ENCODE measurements at regions not wholly inside any gene's neighbourhood (a gene's known extent, or its start where the extent isn't known, plus 50 kb on each side); places are given as distances from the start of the nearest gene placed in this dataset.
"Not testable (repeated sequence)": the region's sequence is repeated elsewhere in the genome, so short reads cannot be mapped to it uniquely, and the experiment has no call there.

DNA sequence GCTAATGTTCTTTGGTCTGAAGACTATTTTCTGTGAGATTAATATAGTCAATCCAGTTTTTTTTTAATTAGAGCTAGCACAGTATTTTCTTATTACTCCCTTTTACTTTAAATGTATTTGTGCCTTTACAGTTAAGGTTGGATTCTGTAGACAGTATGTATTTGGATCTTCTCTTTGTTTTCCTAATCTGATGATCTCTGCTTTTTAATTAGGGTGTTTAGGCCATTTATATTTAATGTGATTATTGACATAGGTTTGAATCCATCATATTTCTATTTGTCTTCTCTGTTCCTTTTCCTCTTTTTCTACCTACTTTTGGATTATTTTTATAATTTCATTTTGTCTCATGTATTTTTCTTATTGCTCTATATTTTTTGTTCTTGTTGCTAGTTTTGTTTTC is 437.7 kb downstream of the CPS1 start:
- Mint-ChIP-seq H3K9me3 (peaks cover 9 to 16% (median 10%) of the 10 kb centered on the region in 3 donors), H3K27ac (no peak overlapping the region), H3K4me3 (no peak overlapping the region), H3K36me3 (no peaks in the 10 kb centered on the region), H3K27me3 (no peaks in the 10 kb centered on the region), H3K4me1 (no peaks in the 10 kb centered on the region)
- CTCF ChIA-PET = no interaction called here
- H3K4me3 ChIP-seq (ENCODE audit: control insufficient read depth in 1 of 2, extremely low read depth in 1 of 2, low read length in 1 of 2) = no peak overlapping the region
- no peak for DNase-seq
- no peaks in the 10 kb centered on the region for H3K4me1 ChIP-seq (ENCODE audit: control insufficient read depth in 1 of 2, extremely low read depth in 1 of 2, insufficient read depth in 2 of 2, low read length in 2 of 2)
- POLR2A ChIA-PET = no interaction called here
- H3K36me3 ChIP-seq (ENCODE audit: control insufficient read depth in 2 of 2, extremely low read depth in 1 of 2, insufficient read depth in 1 of 2, low read length in 1 of 2) = no peaks in the 10 kb centered on the region
- no peak overlapping the region for H3K27ac ChIP-seq (ENCODE audit: low read length)
- no peaks in the 10 kb centered on the region for H3K9me3 ChIP-seq
- no peak for ATAC-seq (replicated peaks in 1 of 4)
- H3K27me3 ChIP-seq (replicated peaks in 1 of 2; ENCODE audit: control insufficient read depth in 2 of 2, extremely low read depth in 1 of 2, insufficient read depth in 2 of 2, low read length in 1 of 2) = no peaks in the 10 kb centered on the region

GRCh38 chr2:210997373-210997772 is 441.0 kb downstream of the CPS1 start:
- Mint-ChIP-seq H3K36me3 (no peaks in the 10 kb centered on the region), H3K27ac (no peak overlapping the region), H3K27me3 (no peaks in the 10 kb centered on the region), H3K4me3 (no peak overlapping the region), H3K9me3 (peaks cover 8 to 20% (median 10%) of the 10 kb centered on the region in 3 donors), H3K4me1 (no peaks in the 10 kb centered on the region)
- no peaks in the 10 kb centered on the region for H3K36me3 ChIP-seq (ENCODE audit: control insufficient read depth in 2 of 2, extremely low read depth in 1 of 2, insufficient read depth in 1 of 2, low read length in 1 of 2)
- ChIA-PET POLR2A (no interaction called here), CTCF (no interaction called here)
- no peak overlapping the region for H3K4me3 ChIP-seq (ENCODE audit: control insufficient read depth in 1 of 2, extremely low read depth in 1 of 2, low read length in 1 of 2)
- no peaks in the 10 kb centered on the region for H3K4me1 ChIP-seq (ENCODE audit: control insufficient read depth in 1 of 2, extremely low read depth in 1 of 2, insufficient read depth in 2 of 2, low read length in 2 of 2)
- H3K27ac ChIP-seq (ENCODE audit: low read length) = no peak overlapping the region
- H3K9me3 ChIP-seq = no peaks in the 10 kb centered on the region
- no peak for DNase-seq
- H3K27me3 ChIP-seq (replicated peaks in 1 of 2; ENCODE audit: control insufficient read depth in 2 of 2, extremely low read depth in 1 of 2, insufficient read depth in 2 of 2, low read length in 1 of 2) = no peaks in the 10 kb centered on the region
- ATAC-seq (replicated peaks in 1 of 4) = no peak

GRCh38 chr2:210998334-210998733 is 441.9 kb downstream of the CPS1 start:
- no peak overlapping the region for H3K4me3 Mint-ChIP-seq
- no peaks in the 10 kb centered on the region for H3K9me3 ChIP-seq
- H3K36me3 Mint-ChIP-seq = no peaks in the 10 kb centered on the region
- no CpG with 5 or more reads among the region's 2 CpGs for WGBS (ENCODE audit: insufficient coverage)
- H3K36me3 ChIP-seq (ENCODE audit: control insufficient read depth in 2 of 2, extremely low read depth in 1 of 2, insufficient read depth in 1 of 2, low read length in 1 of 2) = no peaks in the 10 kb centered on the region
- ATAC-seq (replicated peaks in 1 of 4) (no peak), DNase-seq (no peak)
- no peaks in the 10 kb centered on the region for H3K27me3 Mint-ChIP-seq
- ChIA-PET CTCF (no interaction called here), POLR2A (no interaction called here)
- H3K9me3 Mint-ChIP-seq = peaks cover 3 to 20% (median 7%) of the 10 kb centered on the region in 3 donors
- H3K4me3 ChIP-seq (ENCODE audit: control insufficient read depth in 1 of 2, extremely low read depth in 1 of 2, low read length in 1 of 2) = no peak overlapping the region
- no peak overlapping the region for H3K27ac ChIP-seq (ENCODE audit: low read length)
- no peaks in the 10 kb centered on the region for H3K4me1 Mint-ChIP-seq
- H3K27me3 ChIP-seq (replicated peaks in 1 of 2; ENCODE audit: control insufficient read depth in 2 of 2, extremely low read depth in 1 of 2, insufficient read depth in 2 of 2, low read length in 1 of 2) = no peaks in the 10 kb centered on the region
- no peaks in the 10 kb centered on the region for H3K4me1 ChIP-seq (ENCODE audit: control insufficient read depth in 1 of 2, extremely low read depth in 1 of 2, insufficient read depth in 2 of 2, low read length in 2 of 2)
- H3K27ac Mint-ChIP-seq = no peak overlapping the region

DNA sequence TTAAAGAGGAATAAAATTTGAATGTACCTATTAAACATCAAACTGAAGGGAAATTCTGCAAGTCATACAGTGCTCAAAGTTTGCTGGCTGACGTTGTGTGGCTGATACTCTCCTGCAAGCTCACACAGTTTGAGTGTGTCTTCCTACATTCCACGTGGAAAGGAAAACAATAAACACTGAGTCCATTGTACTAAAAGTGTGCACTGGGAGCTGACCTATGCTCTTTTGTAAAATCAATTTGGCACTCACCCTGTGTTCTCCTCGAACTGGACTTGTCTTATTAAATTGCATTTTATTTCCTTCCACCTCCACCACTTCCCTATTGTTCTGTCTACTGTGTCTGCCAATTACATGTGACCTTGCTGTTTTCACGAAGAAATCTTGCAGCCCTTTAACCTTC is 458.0 kb downstream of the CPS1 start:
- no peak overlapping the region for H3K27ac ChIP-seq (ENCODE audit: low read length)
- no peak overlapping the region for H3K27ac Mint-ChIP-seq
- no peaks in the 10 kb centered on the region for H3K36me3 ChIP-seq (ENCODE audit: control insufficient read depth in 2 of 2, extremely low read depth in 1 of 2, insufficient read depth in 1 of 2, low read length in 1 of 2)
- WGBS (ENCODE audit: insufficient coverage) = 14% methylated on average over 2 of the region's 4 CpGs
- H3K27me3 ChIP-seq (replicated peaks in 1 of 2; ENCODE audit: control insufficient read depth in 2 of 2, extremely low read depth in 1 of 2, insufficient read depth in 2 of 2, low read length in 1 of 2) = no peaks in the 10 kb centered on the region
- H3K4me1 ChIP-seq (ENCODE audit: control insufficient read depth in 1 of 2, extremely low read depth in 1 of 2, insufficient read depth in 2 of 2, low read length in 2 of 2) = no peaks in the 10 kb centered on the region
- POLR2A ChIA-PET = no interaction called here
- CTCF ChIA-PET = no interaction called here
- H3K27me3 Mint-ChIP-seq = no peaks in the 10 kb centered on the region
- no peak for ATAC-seq (replicated peaks in 1 of 4)
- H3K36me3 Mint-ChIP-seq = no peaks in the 10 kb centered on the region
- DNase-seq = no peak
- H3K4me3 Mint-ChIP-seq = no peak overlapping the region
- no peak overlapping the region for H3K4me3 ChIP-seq (ENCODE audit: control insufficient read depth in 1 of 2, extremely low read depth in 1 of 2, low read length in 1 of 2)
- H3K9me3 Mint-ChIP-seq = peaks cover 6 to 24% (median 8%) of the 10 kb centered on the region in 3 donors
- no peaks in the 10 kb centered on the region for H3K9me3 ChIP-seq
- H3K4me1 Mint-ChIP-seq = no peaks in the 10 kb centered on the region

DNA sequence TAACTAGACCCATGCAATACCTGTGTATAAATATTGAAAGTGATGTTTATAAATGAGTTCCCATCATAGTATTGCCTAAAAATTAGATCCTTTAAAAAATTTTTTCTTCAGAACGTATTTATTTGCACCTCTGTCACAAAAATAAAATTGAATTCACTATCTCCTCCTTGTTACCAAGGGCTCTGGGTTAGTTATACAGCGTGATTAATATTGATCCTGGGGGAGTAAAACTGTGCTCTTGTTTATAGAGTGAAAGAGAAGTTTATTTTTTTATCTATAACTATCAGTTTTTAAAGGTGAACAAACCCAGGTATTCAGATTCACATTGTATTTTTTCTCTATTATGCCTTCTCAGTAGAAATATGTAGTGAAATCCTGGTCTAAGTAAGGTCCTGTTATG is 458.5 kb downstream of the CPS1 start:
- ATAC-seq (replicated peaks in 1 of 4) = no peak
- CTCF ChIA-PET = no interaction called here
- H3K4me1 Mint-ChIP-seq = no peaks in the 10 kb centered on the region

DNA sequence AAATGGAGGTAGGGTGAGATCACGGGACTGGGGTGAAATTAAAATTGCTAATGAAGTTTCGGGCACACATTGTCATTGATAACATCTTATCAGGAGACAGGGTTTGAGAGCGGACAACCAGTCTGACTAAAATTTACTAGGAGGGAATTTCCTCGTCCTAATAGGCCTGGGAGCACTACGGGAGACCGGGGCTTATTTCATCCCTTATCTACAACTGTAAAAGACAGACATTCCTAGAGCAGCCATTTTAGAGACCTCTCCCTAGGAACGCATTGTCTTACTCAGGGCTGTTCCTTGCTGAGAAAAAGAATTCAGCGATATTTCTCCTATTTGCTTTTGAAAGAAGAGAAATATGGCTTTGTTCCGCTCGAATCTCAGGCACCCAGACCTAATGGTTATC is 468.7 kb downstream of the CPS1 start:
- H3K4me1 Mint-ChIP-seq; CTCF ChIA-PET; H3K4me3 Mint-ChIP-seq; H3K4me3 ChIP-seq (ENCODE audit: control insufficient read depth in 1 of 2, extremely low read depth in 1 of 2, low read length in 1 of 2); H3K9me3 ChIP-seq; H3K36me3 Mint-ChIP-seq; H3K27ac ChIP-seq (ENCODE audit: low read length); ATAC-seq (replicated peaks in 1 of 4); H3K27me3 ChIP-seq (replicated peaks in 1 of 2; ENCODE audit: control insufficient read depth in 2 of 2, extremely low read depth in 1 of 2, insufficient read depth in 2 of 2, low read length in 1 of 2); H3K27ac Mint-ChIP-seq; H3K4me1 ChIP-seq (ENCODE audit: control insufficient read depth in 1 of 2, extremely low read depth in 1 of 2, insufficient read depth in 2 of 2, low read length in 2 of 2); POLR2A ChIA-PET; H3K27me3 Mint-ChIP-seq; H3K36me3 ChIP-seq (ENCODE audit: control insufficient read depth in 2 of 2, extremely low read depth in 1 of 2, insufficient read depth in 1 of 2, low read length in 1 of 2); DNase-seq: not testable (repeated sequence)
- peaks cover 30 to 39% (median 34%) of the 10 kb centered on the region in 3 donors for H3K9me3 Mint-ChIP-seq
- WGBS (ENCODE audit: insufficient coverage) = 90% methylated on average over 2 of the region's 10 CpGs

More for the DNA sequence above, 458.5 kb downstream of the CPS1 start:
- no peak overlapping the region for H3K4me3 ChIP-seq (ENCODE audit: control insufficient read depth in 1 of 2, extremely low read depth in 1 of 2, low read length in 1 of 2)
- DNase-seq = no peak
- no peak overlapping the region for H3K4me3 Mint-ChIP-seq
- no peak overlapping the region for H3K27ac ChIP-seq (ENCODE audit: low read length)
- no peak overlapping the region for H3K27ac Mint-ChIP-seq
- H3K27me3 ChIP-seq (replicated peaks in 1 of 2; ENCODE audit: control insufficient read depth in 2 of 2, extremely low read depth in 1 of 2, insufficient read depth in 2 of 2, low read length in 1 of 2) = no peaks in the 10 kb centered on the region
- POLR2A ChIA-PET = no interaction called here
- no CpG with 5 or more reads among the region's 2 CpGs for WGBS (ENCODE audit: insufficient coverage)
- no peaks in the 10 kb centered on the region for H3K4me1 ChIP-seq (ENCODE audit: control insufficient read depth in 1 of 2, extremely low read depth in 1 of 2, insufficient read depth in 2 of 2, low read length in 2 of 2)
- H3K36me3 ChIP-seq (ENCODE audit: control insufficient read depth in 2 of 2, extremely low read depth in 1 of 2, insufficient read depth in 1 of 2, low read length in 1 of 2) = no peaks in the 10 kb centered on the region
- no peaks in the 10 kb centered on the region for H3K36me3 Mint-ChIP-seq
- no peaks in the 10 kb centered on the region for H3K9me3 ChIP-seq
- no peaks in the 10 kb centered on the region for H3K27me3 Mint-ChIP-seq
- H3K9me3 Mint-ChIP-seq = peaks cover 6 to 23% (median 8%) of the 10 kb centered on the region in 3 donors

DNA sequence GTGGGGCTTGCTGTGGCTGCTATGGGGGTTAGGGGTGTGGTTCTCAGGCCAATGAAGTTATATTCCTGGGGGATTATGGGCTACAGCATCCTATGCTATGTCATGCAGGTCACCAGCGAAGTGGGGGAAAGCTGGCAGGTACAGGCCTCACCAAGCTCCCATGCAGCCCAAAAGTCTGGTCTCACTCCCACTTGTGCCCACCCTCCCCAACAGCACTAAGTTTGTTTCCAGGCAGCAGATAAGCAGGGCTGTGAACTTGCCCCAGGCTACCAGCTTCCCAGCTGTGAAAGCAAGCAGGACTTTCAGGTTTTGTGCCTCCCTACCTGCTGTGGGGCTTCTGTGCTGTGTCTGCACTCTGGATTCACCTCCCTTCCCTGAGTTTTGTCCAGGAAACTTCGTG is 469.7 kb downstream of the CPS1 start:
- H3K27ac Mint-ChIP-seq = no peak overlapping the region
- no peak overlapping the region for H3K4me3 Mint-ChIP-seq
- H3K27ac ChIP-seq (ENCODE audit: low read length) = no peak overlapping the region
- H3K27me3 ChIP-seq (replicated peaks in 1 of 2; ENCODE audit: control insufficient read depth in 2 of 2, extremely low read depth in 1 of 2, insufficient read depth in 2 of 2, low read length in 1 of 2) = no peaks in the 10 kb centered on the region
- WGBS (ENCODE audit: insufficient coverage) = 14% methylated on average over 2 of the region's 2 CpGs
- POLR2A ChIA-PET = no interaction called here
- H3K27me3 Mint-ChIP-seq = no peaks in the 10 kb centered on the region
- H3K9me3 Mint-ChIP-seq = peaks cover 26 to 39% (median 30%) of the 10 kb centered on the region in 3 donors
- H3K4me1 ChIP-seq (ENCODE audit: control insufficient read depth in 1 of 2, extremely low read depth in 1 of 2, insufficient read depth in 2 of 2, low read length in 2 of 2) = no peaks in the 10 kb centered on the region
- DNase-seq = no peak
- no peaks in the 10 kb centered on the region for H3K36me3 ChIP-seq (ENCODE audit: control insufficient read depth in 2 of 2, extremely low read depth in 1 of 2, insufficient read depth in 1 of 2, low read length in 1 of 2)
- CTCF ChIA-PET = no interaction called here
- H3K36me3 Mint-ChIP-seq = no peaks in the 10 kb centered on the region
- no peaks in the 10 kb centered on the region for H3K9me3 ChIP-seq
- H3K4me1 Mint-ChIP-seq = no peaks in the 10 kb centered on the region
- no peak for ATAC-seq (replicated peaks in 1 of 4)
- no peak overlapping the region for H3K4me3 ChIP-seq (ENCODE audit: control insufficient read depth in 1 of 2, extremely low read depth in 1 of 2, low read length in 1 of 2)
